IMR-90 (cell line): ENCODE measurements at regions not wholly inside any gene's neighbourhood (a gene's known extent, or its start where the extent isn't known, plus 50 kb on each side); places are given as distances from the start of the nearest gene placed in this dataset.

Source experiments
- ATAC-seq: fragments of 200-7000 bp; cut with Tn5 transposase; 2 replicates; pipeline ENCODE4 v1.9.1; 2020; ENCODE audit warnings: low read depth, mild to moderate bottlenecking, moderate library complexity
- BruUV-seq: library from RNA; stranded (reverse); fragments of 400-500 nt; replicated peaks from 2 replicates; lab custom pipeline; 2021; lab: Mats Ljungman, UMichigan
- CTCF ChIA-PET: fragments of 300-600 bp; formaldehyde crosslinking; extraction: SDS; loops from one replicate; lab custom pipeline; 2021; ENCODE audit warnings: antibody characterized with exemption; lab: Yijun Ruan, JAX
- POLR2A ChIA-PET: fragments of 300-600 bp; sonication (Branson Sonifier 250); formaldehyde crosslinking; loops from one replicate; lab custom pipeline; 2022; ENCODE audit warnings: antibody characterized with exemption; ENCODE audit not compliant: unreplicated experiment; lab: Charles Lee
- DNase-seq: peaks from one replicate; pipeline ENCODE4 v3.0.0; 2013
- H2AFZ ChIP-seq: replicated peaks from 2 replicates; pipeline ENCODE3; 2013; ENCODE audit warnings: low read length, mild to moderate bottlenecking; ENCODE audit not compliant: poor library complexity
- H2AK5ac ChIP-seq: 2 replicates; pipeline ENCODE4 v1.6.1; 2013; ENCODE audit warnings: low read depth, low read length, inconsistent platforms
- H2AK9ac ChIP-seq: replicated peaks from 2 replicates; pipeline ENCODE3; 2013; ENCODE audit warnings: mild to moderate bottlenecking, low read depth, low read length, moderate library complexity; ENCODE audit not compliant: poor library complexity
- H2BK120ac ChIP-seq: 2 replicates; pipeline ENCODE4 v1.6.1; 2013; ENCODE audit warnings: low read depth, low read length, inconsistent platforms
- H2BK15ac ChIP-seq: 3 replicates; pipeline ENCODE4 v1.6.1; 2013; ENCODE audit warnings: low read depth, low read length, inconsistent platforms
- H2BK20ac ChIP-seq: 2 replicates; pipeline ENCODE4 v1.6.1; 2013; ENCODE audit warnings: low read depth, mild to moderate bottlenecking, inconsistent platforms, low read length, moderate library complexity
- H2BK5ac ChIP-seq: 2 replicates; pipeline ENCODE4 v1.6.1; 2013; ENCODE audit warnings: mild to moderate bottlenecking, low read depth, low read length, inconsistent platforms; ENCODE audit not compliant: poor library complexity, severe bottlenecking
- H3K14ac ChIP-seq: replicated peaks from 2 replicates; pipeline ENCODE4 v1.6.1; 2013; ENCODE audit warnings: low read depth, low read length, inconsistent platforms
- H3K18ac ChIP-seq: 2 replicates; pipeline ENCODE4 v1.6.1; 2013; ENCODE audit warnings: low read depth, low read length, control low read depth
- H3K23ac ChIP-seq: 2 replicates; pipeline ENCODE4 v1.6.1; 2013; ENCODE audit warnings: low read depth, low read length, inconsistent platforms
- H3K27ac ChIP-seq: 2 replicates; pipeline ENCODE4 v1.5.1; 2013; ENCODE audit warnings: mild to moderate bottlenecking, control low read depth, low read length; ENCODE audit not compliant: insufficient read depth
- H3K27me3 ChIP-seq: 2 replicates; pipeline ENCODE4 v1.6.1; 2013; ENCODE audit warnings: low read length; ENCODE audit not compliant: control insufficient read depth, insufficient read depth
- H3K36me3 ChIP-seq: 2 replicates; pipeline ENCODE4 v1.6.1; 2013; ENCODE audit warnings: low read length, mixed read lengths; ENCODE audit not compliant: control insufficient read depth, insufficient read depth
- H3K4ac ChIP-seq: 2 replicates; pipeline ENCODE4 v1.6.1; 2013; ENCODE audit warnings: low read depth, low read length, inconsistent platforms
- H3K4me1 ChIP-seq: 2 replicates; pipeline ENCODE4 v1.6.1; 2013; ENCODE audit warnings: low read length, mixed read lengths; ENCODE audit not compliant: control insufficient read depth, insufficient read depth
- H3K4me2 ChIP-seq: 2 replicates; pipeline ENCODE4 v1.6.1; 2013; ENCODE audit warnings: low read depth, mild to moderate bottlenecking, control low read depth, low read length, moderate library complexity
- H3K4me3 ChIP-seq: 2 replicates; pipeline ENCODE4 v1.5.1; 2013; ENCODE audit warnings: low read depth, mild to moderate bottlenecking, control low read depth, low read length, moderate library complexity; ENCODE audit not compliant: insufficient read depth
- H3K56ac ChIP-seq: 2 replicates; pipeline ENCODE4 v1.6.1; 2013; ENCODE audit warnings: low read length, inconsistent platforms; ENCODE audit not compliant: insufficient read depth; ENCODE audit errors: extremely low read depth
- H3K79me1 ChIP-seq, 2 experiments: 2 replicates each; pipeline ENCODE4 v1.6.1; 2013; ENCODE audit warnings: low read length in 2 of 2, inconsistent platforms in 1 of 2, low read depth in 1 of 2
- H3K9ac ChIP-seq: 2 replicates; pipeline ENCODE4 v1.6.1; 2013; ENCODE audit warnings: low read depth, low read length, control low read depth
- H3K9me1 ChIP-seq: 2 replicates; pipeline ENCODE4 v1.6.1; 2013; ENCODE audit warnings: low read length, inconsistent platforms; ENCODE audit not compliant: insufficient read depth
- H3K9me3 ChIP-seq: 2 replicates; pipeline ENCODE4 v1.6.1; 2013; ENCODE audit warnings: low read length; ENCODE audit not compliant: control insufficient read depth, insufficient read depth
- H4K20me1 ChIP-seq: 2 replicates; pipeline ENCODE4 v1.6.1; 2013; ENCODE audit warnings: low read length, inconsistent platforms; ENCODE audit not compliant: insufficient read depth
- H4K5ac ChIP-seq: 2 replicates; pipeline ENCODE4 v1.6.1; 2013; ENCODE audit warnings: mild to moderate bottlenecking, low read depth, low read length, control low read depth
- H4K8ac ChIP-seq, 2 experiments: 2 replicates each; pipeline ENCODE4 v1.6.1; 2013; ENCODE audit warnings: low read depth in 2 of 2, low read length in 2 of 2, control low read depth in 1 of 2, inconsistent platforms in 1 of 2
- H4K91ac ChIP-seq: 2 replicates; pipeline ENCODE4 v1.6.1; 2013; ENCODE audit warnings: low read depth, low read length, inconsistent platforms; ENCODE audit not compliant: insufficient read depth
- ELK1 ChIP-seq: fragments of 150-350 bp; IDR thresholded peaks from 2 replicates; pipeline ENCODE4 v1.6.1; 2016; ENCODE audit warnings: low read depth, mild to moderate bottlenecking, low read length, moderate library complexity, borderline replicate concordance
- MAFK ChIP-seq: IDR thresholded peaks from 2 replicates; pipeline ENCODE4 v1.6.1; 2012; ENCODE audit warnings: low read depth, low read length, improper control_type of control experiment
- MAZ ChIP-seq: IDR thresholded peaks from 2 replicates; pipeline ENCODE4 v1.6.1; 2012; ENCODE audit warnings: low read depth, mild to moderate bottlenecking, low read length, improper control_type of control experiment, moderate library complexity, borderline replicate concordance
- RFX5 ChIP-seq: IDR thresholded peaks from 2 replicates; pipeline ENCODE4 v1.8.0; 2012; ENCODE audit warnings: low read depth, mild to moderate bottlenecking, low read length, moderate library complexity
- WGBS, 2 experiments: methylation state at CpG; one replicate each; pipeline versions ENCODE4 v1.1.5 to v1.1.7; 2013; ENCODE audit warnings: missing lambda C conversion rate in 2 of 2; ENCODE audit not compliant: insufficient read length in 1 of 2; ENCODE audit errors: extremely low coverage in 2 of 2; 5-methylcytosine and 5-hydroxymethylcytosine counted together
- dilution Hi-C: fragments of 300-500 bp; cut with HindIII; formaldehyde crosslinking; loops from one replicate; pipeline ENCODE4 v1.14.3; 2018; ENCODE audit warnings: low sequenced_read_pairs; ENCODE audit not compliant: unreplicated experiment
- in situ Hi-C: fragments of 300-500 bp; cut with MboI; formaldehyde crosslinking; loops from 3 replicates; pipeline ENCODE4 v1.14.3; 2019; ENCODE audit warnings: low sequenced_read_pairs, inconsistent platforms, mixed read lengths
- intact Hi-C: fragments of 100-400 bp; cut with micrococcal nuclease; formaldehyde crosslinking; loops from 2 replicates; pipeline ENCODE4 v1.10.0; 2022
- TF ChIP-seq, protein P1 (sequence below): conservative IDR thresholded peaks from 2 replicates; pipeline ENCODE4 v1.5.1; 2012; ENCODE audit warnings: mild to moderate bottlenecking, low read depth, low read length, improper control_type of control experiment

- BruUV-seq: no TSS peak
- Histone ChIP-seq H4K5ac (no peak overlapping the region), H3K4me2 (no peak overlapping the region), H3K79me1 (no peaks in the 10 kb centered on the region), H3K14ac (no peak overlapping the region), H3K4me1 (no peaks in the 10 kb centered on the region), H3K27me3 (no peaks in the 10 kb centered on the region), H4K8ac (no peak overlapping the region), H2BK120ac (no peak overlapping the region), H3K4me3 (no peak overlapping the region), H2AK9ac (no peak overlapping the region), H2BK5ac (no peak overlapping the region), H3K9ac (no peak overlapping the region), H3K56ac (no peak overlapping the region), H3K36me3 (no peaks in the 10 kb centered on the region), H2BK20ac (no peak overlapping the region), H2AFZ (no peak overlapping the region), H3K9me3 (no peaks in the 10 kb centered on the region), H3K4ac (no peak overlapping the region), H4K20me1 (no peaks in the 10 kb centered on the region), H3K9me1 (no peaks in the 10 kb centered on the region), H3K23ac (no peak overlapping the region), H3K18ac (no peak overlapping the region), H2BK15ac (no peak overlapping the region), H3K27ac (no peak overlapping the region), H2AK5ac (no peak overlapping the region), H4K91ac (no peak overlapping the region)
- in situ Hi-C loops (no loop called here), intact Hi-C loops (no loop called here), dilution Hi-C loops (no loop called here)
- POLR2A ChIA-PET: no interaction called here
- CTCF ChIA-PET: no interaction called here
- DNase-seq (no peak), ATAC-seq (no peak; the same call in 1 of the 2 replicates)
- TF ChIP-seq, protein P1, sequence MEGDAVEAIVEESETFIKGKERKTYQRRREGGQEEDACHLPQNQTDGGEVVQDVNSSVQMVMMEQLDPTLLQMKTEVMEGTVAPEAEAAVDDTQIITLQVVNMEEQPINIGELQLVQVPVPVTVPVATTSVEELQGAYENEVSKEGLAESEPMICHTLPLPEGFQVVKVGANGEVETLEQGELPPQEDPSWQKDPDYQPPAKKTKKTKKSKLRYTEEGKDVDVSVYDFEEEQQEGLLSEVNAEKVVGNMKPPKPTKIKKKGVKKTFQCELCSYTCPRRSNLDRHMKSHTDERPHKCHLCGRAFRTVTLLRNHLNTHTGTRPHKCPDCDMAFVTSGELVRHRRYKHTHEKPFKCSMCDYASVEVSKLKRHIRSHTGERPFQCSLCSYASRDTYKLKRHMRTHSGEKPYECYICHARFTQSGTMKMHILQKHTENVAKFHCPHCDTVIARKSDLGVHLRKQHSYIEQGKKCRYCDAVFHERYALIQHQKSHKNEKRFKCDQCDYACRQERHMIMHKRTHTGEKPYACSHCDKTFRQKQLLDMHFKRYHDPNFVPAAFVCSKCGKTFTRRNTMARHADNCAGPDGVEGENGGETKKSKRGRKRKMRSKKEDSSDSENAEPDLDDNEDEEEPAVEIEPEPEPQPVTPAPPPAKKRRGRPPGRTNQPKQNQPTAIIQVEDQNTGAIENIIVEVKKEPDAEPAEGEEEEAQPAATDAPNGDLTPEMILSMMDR: no peak
- no peak for TF ChIP-seq RFX5
- no peak for TF ChIP-seq ELK1
- TF ChIP-seq MAFK: no peak
- TF ChIP-seq MAZ: no peak
- 90% methylated on average over 8 of the region's 17 CpGs; no CpG with 5 or more reads in 1 of the 2 experiments for WGBS, 2 experiments
Observed at GRCh38 chr7:33685981-33686683, 219.2 kb upstream of the BMPER start.
